Panc1 (cell line): ENCODE measurements at regions not wholly inside any gene's neighbourhood (a gene's known extent, or its start where the extent isn't known, plus 50 kb on each side); places are given as distances from the start of the nearest gene placed in this dataset.

ENCODE experiments used
- ATAC-seq: fragments of 200-7000 bp; cut with Tn5 transposase; 2 replicates; pipeline ENCODE4 v1.9.1; 2020; ENCODE audit warnings: mild to moderate bottlenecking, moderate library complexity
- BruUV-seq: library from RNA; stranded (reverse); fragments of 400-500 nt; replicated peaks from 2 replicates; lab custom pipeline; 2021; lab: Mats Ljungman, UMichigan
- CTCF ChIA-PET: fragments of 300-600 bp; sonication (Branson Sonifier 250); formaldehyde crosslinking; loops from one replicate; lab custom pipeline; 2022; ENCODE audit warnings: antibody characterized with exemption; lab: Charles Lee
- POLR2A ChIA-PET: fragments of 300-600 bp; sonication (Branson Sonifier 250); formaldehyde crosslinking; loops from one replicate; lab custom pipeline; 2022; ENCODE audit warnings: antibody characterized with exemption; lab: Charles Lee
- DNase-seq: peaks from one replicate; pipeline ENCODE4 v3.0.0-alpha.2; 2010; ENCODE audit warnings: low read depth, low spot score
- H3K27ac ChIP-seq: 2 replicates; pipeline ENCODE4 v1.5.1; 2011; ENCODE audit warnings: mild to moderate bottlenecking, low read length, inconsistent platforms
- H3K27me3 ChIP-seq: fragments of 200-500 bp; sonication (Bioruptor generic); 2 replicates; pipeline ENCODE4 v1.6.0; 2014; ENCODE audit warnings: low read length, inconsistent platforms; ENCODE audit not compliant: control insufficient read depth, insufficient read depth
- H3K36me3 ChIP-seq: fragments of 200-500 bp; sonication (Bioruptor generic); 2 replicates; pipeline ENCODE4 v1.5.1; 2014; ENCODE audit warnings: inconsistent platforms, mild to moderate bottlenecking, low read length, moderate library complexity; ENCODE audit not compliant: control insufficient read depth, insufficient read depth
- H3K4me1 ChIP-seq: 2 replicates; pipeline ENCODE4 v1.5.1; 2011; ENCODE audit warnings: inconsistent platforms, mild to moderate bottlenecking, low read length, moderate library complexity; ENCODE audit not compliant: control insufficient read depth, insufficient read depth
- H3K4me3 ChIP-seq, 2 experiments: 2 replicates each; pipeline ENCODE4 v1.5.1; 2011 to 2012; ENCODE audit warnings: low read depth in 2 of 2, low read length in 2 of 2, mild to moderate bottlenecking in 2 of 2, inconsistent platforms in 1 of 2, moderate library complexity in 1 of 2
- H3K9me3 ChIP-seq: fragments of 200-500 bp; sonication (Bioruptor generic); 2 replicates; pipeline ENCODE4 v1.5.1; 2014; ENCODE audit warnings: low read depth, mild to moderate bottlenecking, inconsistent platforms, low read length, moderate library complexity; ENCODE audit not compliant: control insufficient read depth, insufficient read depth
- POLR2AphosphoS5 ChIP-seq: IDR thresholded peaks from 2 replicates; pipeline ENCODE4 v1.6.1; 2012; ENCODE audit warnings: mild to moderate bottlenecking, low read depth, low read length, moderate library complexity
- SIN3A ChIP-seq: IDR thresholded peaks from 2 replicates; pipeline ENCODE4 v1.6.1; 2012; ENCODE audit warnings: low read depth, mild to moderate bottlenecking, low read length, moderate library complexity, borderline replicate concordance; ENCODE audit not compliant: insufficient read depth
- TCF7L2 ChIP-seq: IDR thresholded peaks from 2 replicates; pipeline ENCODE4 v1.6.1; 2011; ENCODE audit warnings: mild to moderate bottlenecking, low read depth, low read length, inconsistent platforms
- in situ Hi-C: cut with HindIII; loops from 2 replicates; pipeline ENCODE4 v1.10.0; 2016; ENCODE audit warnings: low sequenced_read_pairs, low pct_unique_long_range_greater_than_20kb
- intact Hi-C: fragments of 100-400 bp; cut with micrococcal nuclease; formaldehyde crosslinking; loops from one replicate; pipeline ENCODE4 v1.10.0; 2022; ENCODE audit not compliant: unreplicated experiment
- TF ChIP-seq, protein P1 (sequence below): fragments of 450-650 bp; IDR thresholded peaks from 2 replicates; pipeline ENCODE4 v1.5.1; 2017; ENCODE audit warnings: mild to moderate bottlenecking
- TF ChIP-seq, protein P2 (sequence below), 2 experiments: IDR thresholded peaks; 2 replicates each; pipeline ENCODE4 v1.6.1; 2011 to 2012; ENCODE audit warnings: low read depth in 2 of 2, control low read depth in 1 of 2, low read length in 1 of 2, mild to moderate bottlenecking in 1 of 2, moderate library complexity in 1 of 2; ENCODE audit not compliant: insufficient read depth in 1 of 2

DNA sequence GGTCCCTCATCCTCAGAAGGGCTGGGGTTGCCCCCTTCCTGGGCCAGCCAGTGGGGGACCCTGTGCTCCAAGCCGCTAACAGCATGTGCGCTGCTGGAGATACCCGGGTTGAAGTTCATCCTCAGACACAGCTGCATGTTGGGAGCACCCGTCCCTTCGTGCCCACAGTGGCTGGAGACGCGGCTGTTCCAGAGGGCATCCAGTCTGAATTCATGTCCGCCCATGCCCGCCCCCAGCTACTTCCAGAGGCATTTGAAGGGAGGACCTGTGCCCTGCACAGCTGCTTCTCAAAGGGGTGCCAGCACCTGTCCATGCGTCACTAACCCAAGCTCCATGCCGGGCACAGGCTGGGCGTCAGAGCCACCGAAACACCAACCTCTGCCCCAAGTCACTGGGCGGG is 68.1 kb upstream of the ADGRA1 start:
- Histone ChIP-seq H3K27ac (no peak overlapping the region), H3K9me3 (no peaks in the 10 kb centered on the region), H3K27me3 (peaks cover 5% of the 10 kb centered on the region; the same call in 1 of the 2 replicates), H3K4me1 (peaks cover 1% of the 10 kb centered on the region; the same call in 1 of the 2 replicates), H3K4me3 (no peak overlapping the region), H3K36me3 (no peaks in the 10 kb centered on the region)
- POLR2A ChIA-PET, result no interaction called here
- BruUV-seq, result no TSS peak
- CTCF ChIA-PET, result no interaction called here
- no peak for TF ChIP-seq TCF7L2
- intact Hi-C loops (no loop called here), in situ Hi-C loops (no loop called here)
- ATAC-seq (no peak), DNase-seq (no peak)

DNA sequence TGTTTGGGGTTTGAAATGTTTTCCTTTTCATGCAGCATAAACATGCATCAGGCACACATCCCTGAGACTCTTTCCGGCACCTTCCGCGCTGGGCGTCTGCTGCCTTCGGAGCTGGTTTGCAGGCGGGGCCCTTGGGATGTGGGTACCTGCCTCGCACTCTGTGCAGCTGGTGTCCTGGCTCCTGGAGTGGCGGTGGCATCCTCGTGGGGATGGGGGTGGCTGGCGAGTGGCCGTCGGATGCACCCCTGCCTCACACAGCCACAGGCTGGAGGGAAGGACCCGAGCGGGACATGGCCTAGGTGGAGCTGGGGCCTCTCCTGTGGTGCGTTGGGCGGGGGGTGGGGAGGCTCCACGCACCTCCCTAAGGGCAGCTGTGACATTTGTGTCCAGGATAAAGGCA is 68.5 kb upstream of the ADGRA1 start:
- intact Hi-C loops (no loop called here), in situ Hi-C loops (no loop called here)
- ATAC-seq (no peak), DNase-seq (no peak)
- no peaks in the 10 kb centered on the region for H3K4me1 ChIP-seq
- H3K27me3 ChIP-seq, result peaks cover 2% of the 10 kb centered on the region; the same call in 1 of the 2 replicates
- no peak overlapping the region for H3K27ac ChIP-seq
- TF ChIP-seq SIN3A, result no peak
- TF ChIP-seq, protein P1, sequence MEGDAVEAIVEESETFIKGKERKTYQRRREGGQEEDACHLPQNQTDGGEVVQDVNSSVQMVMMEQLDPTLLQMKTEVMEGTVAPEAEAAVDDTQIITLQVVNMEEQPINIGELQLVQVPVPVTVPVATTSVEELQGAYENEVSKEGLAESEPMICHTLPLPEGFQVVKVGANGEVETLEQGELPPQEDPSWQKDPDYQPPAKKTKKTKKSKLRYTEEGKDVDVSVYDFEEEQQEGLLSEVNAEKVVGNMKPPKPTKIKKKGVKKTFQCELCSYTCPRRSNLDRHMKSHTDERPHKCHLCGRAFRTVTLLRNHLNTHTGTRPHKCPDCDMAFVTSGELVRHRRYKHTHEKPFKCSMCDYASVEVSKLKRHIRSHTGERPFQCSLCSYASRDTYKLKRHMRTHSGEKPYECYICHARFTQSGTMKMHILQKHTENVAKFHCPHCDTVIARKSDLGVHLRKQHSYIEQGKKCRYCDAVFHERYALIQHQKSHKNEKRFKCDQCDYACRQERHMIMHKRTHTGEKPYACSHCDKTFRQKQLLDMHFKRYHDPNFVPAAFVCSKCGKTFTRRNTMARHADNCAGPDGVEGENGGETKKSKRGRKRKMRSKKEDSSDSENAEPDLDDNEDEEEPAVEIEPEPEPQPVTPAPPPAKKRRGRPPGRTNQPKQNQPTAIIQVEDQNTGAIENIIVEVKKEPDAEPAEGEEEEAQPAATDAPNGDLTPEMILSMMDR, result no peak
- no peak for TF ChIP-seq TCF7L2
- TF ChIP-seq POLR2AphosphoS5, result no peak
- TF ChIP-seq, protein P2, sequence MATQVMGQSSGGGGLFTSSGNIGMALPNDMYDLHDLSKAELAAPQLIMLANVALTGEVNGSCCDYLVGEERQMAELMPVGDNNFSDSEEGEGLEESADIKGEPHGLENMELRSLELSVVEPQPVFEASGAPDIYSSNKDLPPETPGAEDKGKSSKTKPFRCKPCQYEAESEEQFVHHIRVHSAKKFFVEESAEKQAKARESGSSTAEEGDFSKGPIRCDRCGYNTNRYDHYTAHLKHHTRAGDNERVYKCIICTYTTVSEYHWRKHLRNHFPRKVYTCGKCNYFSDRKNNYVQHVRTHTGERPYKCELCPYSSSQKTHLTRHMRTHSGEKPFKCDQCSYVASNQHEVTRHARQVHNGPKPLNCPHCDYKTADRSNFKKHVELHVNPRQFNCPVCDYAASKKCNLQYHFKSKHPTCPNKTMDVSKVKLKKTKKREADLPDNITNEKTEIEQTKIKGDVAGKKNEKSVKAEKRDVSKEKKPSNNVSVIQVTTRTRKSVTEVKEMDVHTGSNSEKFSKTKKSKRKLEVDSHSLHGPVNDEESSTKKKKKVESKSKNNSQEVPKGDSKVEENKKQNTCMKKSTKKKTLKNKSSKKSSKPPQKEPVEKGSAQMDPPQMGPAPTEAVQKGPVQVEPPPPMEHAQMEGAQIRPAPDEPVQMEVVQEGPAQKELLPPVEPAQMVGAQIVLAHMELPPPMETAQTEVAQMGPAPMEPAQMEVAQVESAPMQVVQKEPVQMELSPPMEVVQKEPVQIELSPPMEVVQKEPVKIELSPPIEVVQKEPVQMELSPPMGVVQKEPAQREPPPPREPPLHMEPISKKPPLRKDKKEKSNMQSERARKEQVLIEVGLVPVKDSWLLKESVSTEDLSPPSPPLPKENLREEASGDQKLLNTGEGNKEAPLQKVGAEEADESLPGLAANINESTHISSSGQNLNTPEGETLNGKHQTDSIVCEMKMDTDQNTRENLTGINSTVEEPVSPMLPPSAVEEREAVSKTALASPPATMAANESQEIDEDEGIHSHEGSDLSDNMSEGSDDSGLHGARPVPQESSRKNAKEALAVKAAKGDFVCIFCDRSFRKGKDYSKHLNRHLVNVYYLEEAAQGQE (IDR thresholded peaks at IDR 0.05; ENCODE audit: insufficient read depth in 1 of 2, low read depth in 2 of 2, low read length in 1 of 2), result no peak
- no TSS peak for BruUV-seq
- CTCF ChIA-PET, result no interaction called here
- no peak overlapping the region for H3K4me3 ChIP-seq
- no peaks in the 10 kb centered on the region for H3K36me3 ChIP-seq
- POLR2A ChIA-PET, result no interaction called here
- no peaks in the 10 kb centered on the region for H3K9me3 ChIP-seq

DNA sequence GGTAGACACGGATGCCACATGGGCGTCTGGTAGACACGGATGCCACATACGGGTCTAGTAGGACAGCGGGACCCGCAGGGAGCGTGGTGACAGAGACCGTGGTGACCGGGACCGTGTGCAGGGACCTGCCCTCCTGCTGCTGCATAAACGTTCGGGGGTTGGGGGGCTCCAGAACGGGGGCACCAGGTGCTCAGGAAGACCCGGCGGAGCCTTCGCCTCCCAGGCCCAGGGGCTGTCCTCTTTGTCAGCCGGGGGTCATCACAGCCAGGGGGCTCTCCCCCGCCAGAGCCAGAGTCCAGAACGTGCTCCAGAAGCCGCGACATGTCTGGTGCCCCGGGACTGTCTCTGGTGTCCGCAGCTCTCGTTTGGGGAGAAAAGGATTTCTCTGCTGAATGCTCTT is 69.2 kb upstream of the ADGRA1 start:
- Histone ChIP-seq H3K27me3 (no peaks in the 10 kb centered on the region), H3K27ac (no peak overlapping the region), H3K9me3 (no peaks in the 10 kb centered on the region), H3K4me3 (no peak overlapping the region), H3K36me3 (no peaks in the 10 kb centered on the region), H3K4me1 (no peaks in the 10 kb centered on the region)
- ChIA-PET CTCF (no interaction called here), POLR2A (no interaction called here)
- in situ Hi-C loops (no loop called here), intact Hi-C loops (no loop called here)
- no TSS peak for BruUV-seq
- ATAC-seq (no peak), DNase-seq (no peak)
- TF ChIP-seq, protein P1, result no peak
